Stimulated activated CD4-positive, alpha-beta T cell treated with anti-CD3 and anti-CD28 coated beads, Interleukin-15, amount 100 ng/mL, for 24 hours (primary cell): ENCODE measurements at regions not wholly inside any gene's neighbourhood (a gene's known extent, or its start where the extent isn't known, plus 50 kb on each side); places are given as distances from the start of the nearest gene placed in this dataset.

Experiments used
- DNase-seq: peaks from one replicate; pipeline ENCODE4 v3.0.0-alpha.2; 2020

GRCh38 chr5:168159425-168159824 lies 132.0 kb upstream of the WWC1 start:
- no peak for DNase-seq

GRCh38 chr5:168162464-168162863 lies 129.0 kb upstream of the WWC1 start:
- DNase-seq = no peak

GRCh38 chr5:168163966-168164365 lies 127.5 kb upstream of the WWC1 start:
- no peak for DNase-seq

- DNase-seq = no peak
Observed at GRCh38 chr5:168165221-168165914, 126.1 kb upstream of the WWC1 start.

GRCh38 chr5:168165977-168166376 lies 125.5 kb upstream of the WWC1 start:
- no peak for DNase-seq

GRCh38 chr5:168167338-168167737 lies 124.1 kb upstream of the WWC1 start:
- no peak for DNase-seq

GRCh38 chr5:168168978-168169698 lies 122.3 kb upstream of the WWC1 start:
- DNase-seq = no peak

GRCh38 chr5:168169791-168170190 lies 121.7 kb upstream of the WWC1 start:
- DNase-seq = no peak

GRCh38 chr5:168171901-168172759 lies 119.3 kb upstream of the WWC1 start:
- no peak for DNase-seq

GRCh38 chr5:168172760-168173223 lies 118.7 kb upstream of the WWC1 start:
- DNase-seq = no peak

- DNase-seq = no peak
Observed at GRCh38 chr5:168174376-168174775, 117.1 kb upstream of the WWC1 start.

- DNase-seq = no peak
Observed at GRCh38 chr5:168176251-168176650, 115.2 kb upstream of the WWC1 start.

- DNase-seq = no peak
Observed at GRCh38 chr5:168176941-168177340, 114.5 kb upstream of the WWC1 start.

- DNase-seq = no peak
Observed at GRCh38 chr5:168177831-168178450, 113.5 kb upstream of the WWC1 start.

- DNase-seq = no peak
Observed at GRCh38 chr5:168179192-168179593, 112.3 kb upstream of the WWC1 start.

- DNase-seq = no peak
Observed at GRCh38 chr5:168182269-168182668, 109.2 kb upstream of the WWC1 start.

- DNase-seq = no peak
Observed at GRCh38 chr5:168184103-168184502, 107.3 kb upstream of the WWC1 start.

GRCh38 chr5:168186289-168187074 lies 105.0 kb upstream of the WWC1 start:
- no peak for DNase-seq

- no peak for DNase-seq
Observed at GRCh38 chr5:168187614-168188013, 103.8 kb upstream of the WWC1 start.

GRCh38 chr5:168188182-168188581 lies 103.3 kb upstream of the WWC1 start:
- DNase-seq = no peak

GRCh38 chr5:168192120-168192519 lies 99.3 kb upstream of the WWC1 start:
- no peak for DNase-seq
